Fibroblast of villous mesenchyme (primary cell): ENCODE measurements at regions not wholly inside any gene's neighbourhood (a gene's known extent, or its start where the extent isn't known, plus 50 kb on each side); places are given as distances from the start of the nearest gene placed in this dataset.

Source experiments
- DNase-seq: peaks from one replicate; pipeline ENCODE4 v3.0.0-alpha.2; 2010; ENCODE audit warnings: low read depth
- H3K4me3 ChIP-seq: 2 replicates; pipeline ENCODE4 v1.5.1; 2011; ENCODE audit warnings: low read depth, mild to moderate bottlenecking, low read length
- TF ChIP-seq, protein P1 (sequence below): IDR thresholded peaks from 2 replicates; pipeline ENCODE4 v1.5.1; 2012; ENCODE audit warnings: low read depth, mild to moderate bottlenecking, low read length; ENCODE audit not compliant: insufficient read depth

DNA sequence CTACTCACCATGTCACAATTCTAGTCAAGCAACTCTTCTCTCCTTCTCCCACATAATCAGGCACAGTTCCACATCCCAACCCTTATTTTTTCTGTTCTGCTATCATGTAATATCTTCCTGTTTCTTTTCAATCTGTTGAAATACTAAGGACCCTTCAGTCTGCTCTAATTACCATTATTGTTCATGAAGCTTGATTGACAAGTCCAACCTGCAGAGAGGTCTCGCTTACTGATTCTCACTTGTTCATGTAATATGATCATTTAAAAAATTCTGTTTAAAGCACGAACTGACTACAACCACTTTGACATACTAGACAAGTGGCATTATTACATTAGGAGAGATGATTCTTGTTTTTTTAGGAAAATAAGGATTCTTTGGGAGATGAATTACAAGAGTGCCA, 108.6 kb upstream of the MAD2L1 start:
- TF ChIP-seq, protein P1, sequence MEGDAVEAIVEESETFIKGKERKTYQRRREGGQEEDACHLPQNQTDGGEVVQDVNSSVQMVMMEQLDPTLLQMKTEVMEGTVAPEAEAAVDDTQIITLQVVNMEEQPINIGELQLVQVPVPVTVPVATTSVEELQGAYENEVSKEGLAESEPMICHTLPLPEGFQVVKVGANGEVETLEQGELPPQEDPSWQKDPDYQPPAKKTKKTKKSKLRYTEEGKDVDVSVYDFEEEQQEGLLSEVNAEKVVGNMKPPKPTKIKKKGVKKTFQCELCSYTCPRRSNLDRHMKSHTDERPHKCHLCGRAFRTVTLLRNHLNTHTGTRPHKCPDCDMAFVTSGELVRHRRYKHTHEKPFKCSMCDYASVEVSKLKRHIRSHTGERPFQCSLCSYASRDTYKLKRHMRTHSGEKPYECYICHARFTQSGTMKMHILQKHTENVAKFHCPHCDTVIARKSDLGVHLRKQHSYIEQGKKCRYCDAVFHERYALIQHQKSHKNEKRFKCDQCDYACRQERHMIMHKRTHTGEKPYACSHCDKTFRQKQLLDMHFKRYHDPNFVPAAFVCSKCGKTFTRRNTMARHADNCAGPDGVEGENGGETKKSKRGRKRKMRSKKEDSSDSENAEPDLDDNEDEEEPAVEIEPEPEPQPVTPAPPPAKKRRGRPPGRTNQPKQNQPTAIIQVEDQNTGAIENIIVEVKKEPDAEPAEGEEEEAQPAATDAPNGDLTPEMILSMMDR = no peak
- no peak for DNase-seq
- H3K4me3 ChIP-seq = no peak overlapping the region

GRCh38 chr4:120163895-120164294, 97.2 kb upstream of the MAD2L1 start:
- no peak overlapping the region for H3K4me3 ChIP-seq
- DNase-seq = no peak
- TF ChIP-seq, protein P1 = no peak

DNA sequence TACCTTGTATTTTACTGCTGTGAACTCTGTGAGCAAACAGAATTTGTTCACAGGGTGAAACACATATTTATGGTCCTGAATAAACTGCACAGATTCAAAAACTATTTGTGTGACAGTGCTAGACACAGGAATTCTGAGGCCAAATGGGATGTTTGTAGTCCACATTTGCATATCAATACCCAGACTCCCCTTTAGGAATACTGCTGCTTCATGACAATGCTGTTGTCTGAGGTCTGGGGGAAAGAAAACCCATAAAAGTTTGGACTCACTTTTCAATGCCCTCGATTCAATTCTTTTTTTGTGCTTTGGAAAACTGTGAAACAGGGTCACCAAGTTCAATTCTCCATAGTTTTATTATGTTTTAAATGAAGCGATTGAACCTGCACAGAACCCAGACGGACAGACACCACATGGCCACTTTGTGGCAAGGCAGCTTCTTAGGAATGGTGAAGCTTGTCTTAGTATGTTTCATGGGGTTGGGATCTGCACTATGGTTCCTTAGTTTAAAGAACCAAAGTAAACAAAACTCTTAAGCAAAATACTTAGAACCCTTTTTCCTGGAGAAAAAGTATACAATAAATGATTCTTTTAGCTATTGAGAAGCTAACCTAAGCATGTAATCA, 92.3 kb upstream of the MAD2L1 start:
- no peak overlapping the region for H3K4me3 ChIP-seq
- TF ChIP-seq, protein P1 = no peak
- DNase-seq = no peak

GRCh38 chr4:120158046-120158445, 91.4 kb upstream of the MAD2L1 start:
- TF ChIP-seq, protein P1 = no peak
- no peak for DNase-seq
- H3K4me3 ChIP-seq = no peak overlapping the region

- no peak overlapping the region for H3K4me3 ChIP-seq
- peak; percentile 83 for DNase-seq
- TF ChIP-seq, protein P1 = peak; percentile 62
These were observed 89.6 kb upstream of the MAD2L1 start for GRCh38 chr4:120156120-120156718.

DNA sequence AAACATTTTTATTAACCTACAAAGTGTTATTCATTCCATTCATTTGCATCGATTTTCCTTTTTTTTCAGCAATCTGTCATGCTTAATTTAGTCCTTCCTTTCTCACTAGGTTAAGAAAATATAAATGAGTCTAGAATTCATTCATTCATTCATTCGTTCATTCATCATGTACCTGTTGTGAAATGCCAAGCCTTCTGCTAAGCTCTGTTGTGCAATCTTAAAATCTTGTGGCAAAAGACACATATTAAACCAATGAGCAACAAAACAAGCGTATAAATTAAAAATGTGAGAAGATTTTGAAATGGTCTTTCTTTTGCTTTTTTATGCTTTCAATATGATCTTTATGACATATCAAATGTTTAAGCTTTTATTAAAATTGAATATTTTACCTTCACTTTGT, 88.6 kb upstream of the MAD2L1 start:
- TF ChIP-seq, protein P1 = no peak
- no peak overlapping the region for H3K4me3 ChIP-seq
- peak; percentile 1 for DNase-seq

DNA sequence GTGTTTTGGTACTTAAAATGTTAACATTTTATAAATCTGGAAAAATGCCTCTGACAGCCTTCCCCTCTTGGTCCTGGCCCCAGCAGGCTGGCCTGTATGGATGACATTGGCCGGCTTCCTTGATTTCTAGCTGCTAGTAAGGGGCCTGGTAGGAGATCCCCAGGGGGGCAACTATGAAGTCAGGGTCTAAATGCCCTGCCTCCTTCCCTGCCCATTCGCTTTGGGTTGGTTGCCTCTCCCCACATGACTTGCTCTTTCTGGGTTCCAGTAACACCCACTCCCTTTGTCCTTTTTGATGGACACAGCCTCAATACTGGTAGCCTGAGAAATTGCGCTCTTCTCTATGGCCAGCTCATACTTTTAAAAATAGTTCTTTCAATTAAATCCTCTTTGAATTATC, 78.0 kb upstream of the MAD2L1 start:
- no peak for DNase-seq
- H3K4me3 ChIP-seq = no peak overlapping the region
- TF ChIP-seq, protein P1 = no peak
